ENCODE measurements at regions not wholly inside any gene's neighbourhood (a gene's known extent, or its start where the extent isn't known, plus 50 kb on each side); places are given as distances from the start of the nearest gene placed in this dataset.

- TF ChIP-seq ZFP3 (CRISPR knock-in tag; IDR thresholded peaks at IDR 0.05) (no peak), POU6F1 (CRISPR knock-in tag; IDR thresholded peaks at IDR 0.05; ENCODE audit: borderline replicate concordance, low read depth) (no peak), TCF4 (CRISPR knock-in tag; IDR thresholded peaks at IDR 0.05; ENCODE audit: borderline replicate concordance) (no peak), BACH2 (CRISPR knock-in tag; IDR thresholded peaks at IDR 0.05; ENCODE audit: borderline replicate concordance) (no peak), OSR1 (CRISPR knock-in tag; IDR thresholded peaks at IDR 0.05) (no peak), ESRRG (CRISPR knock-in tag; IDR thresholded peaks at IDR 0.05) (no peak), CSRNP3 (CRISPR knock-in tag; IDR thresholded peaks at IDR 0.05) (no peak), SNAI2 (CRISPR knock-in tag; IDR thresholded peaks at IDR 0.05) (no peak), CREB5 (CRISPR knock-in tag; IDR thresholded peaks at IDR 0.05; ENCODE audit: low read depth) (no peak), ZC3H10 (CRISPR knock-in tag; IDR thresholded peaks at IDR 0.05) (no peak), ZNF70 (CRISPR knock-in tag; IDR thresholded peaks at IDR 0.05) (no peak), TOX (CRISPR knock-in tag; IDR thresholded peaks at IDR 0.05; ENCODE audit: borderline replicate concordance) (no peak), ISL1 (CRISPR knock-in tag; IDR thresholded peaks at IDR 0.05) (no peak), ZNF565 (CRISPR knock-in tag; conservative IDR thresholded peaks at IDR 0.05; ENCODE audit: low read depth) (no peak), ZFP30 (CRISPR knock-in tag; IDR thresholded peaks at IDR 0.05) (no peak), PPARA (CRISPR knock-in tag; IDR thresholded peaks at IDR 0.05; ENCODE audit: borderline replicate concordance) (no peak), ARNTL (CRISPR knock-in tag; IDR thresholded peaks at IDR 0.05; ENCODE audit: borderline replicate concordance, low read depth) (no peak), TSHZ2 (CRISPR knock-in tag; IDR thresholded peaks at IDR 0.05) (no peak)
- no peak for ATAC-seq
Measured at GRCh38 chr12:114884575-114884974, 200.6 kb upstream of the TBX3 start.

GRCh38 chr12:114882083-114882482, 198.1 kb upstream of the TBX3 start:
- no peak for ATAC-seq
- TF ChIP-seq ZNF70 (CRISPR knock-in tag; IDR thresholded peaks at IDR 0.05) (no peak), TOX (CRISPR knock-in tag; IDR thresholded peaks at IDR 0.05; ENCODE audit: borderline replicate concordance) (no peak), TSHZ2 (CRISPR knock-in tag; IDR thresholded peaks at IDR 0.05) (no peak), ZC3H10 (CRISPR knock-in tag; IDR thresholded peaks at IDR 0.05) (no peak), GLIS3 (CRISPR knock-in tag; IDR thresholded peaks at IDR 0.05) (no peak), ZNF8 (CRISPR knock-in tag; IDR thresholded peaks at IDR 0.05) (no peak), CSDC2 (CRISPR knock-in tag; IDR thresholded peaks at IDR 0.05) (no peak), ESRRG (CRISPR knock-in tag; IDR thresholded peaks at IDR 0.05) (no peak), CSRNP3 (CRISPR knock-in tag; IDR thresholded peaks at IDR 0.05) (no peak), TCF4 (CRISPR knock-in tag; IDR thresholded peaks at IDR 0.05; ENCODE audit: borderline replicate concordance) (no peak), POU6F1 (CRISPR knock-in tag; IDR thresholded peaks at IDR 0.05; ENCODE audit: borderline replicate concordance, low read depth) (no peak)
